ENCODE measurements at regions not wholly inside any gene's neighbourhood (a gene's known extent, or its start where the extent isn't known, plus 50 kb on each side); places are given as distances from the start of the nearest gene placed in this dataset.

GRCh38 chr18:5015213-5015612 lies 181.8 kb downstream of the AKAIN1 start:
- no peak for TF ChIP-seq CTCF (IDR thresholded peaks at IDR 0.05)
- no peak for TF ChIP-seq POLR2A (IDR thresholded peaks at IDR 0.05)
- no peak for TF ChIP-seq EP300 (IDR thresholded peaks at IDR 0.05)
- TF ChIP-seq POLR2AphosphoS5 (IDR thresholded peaks at IDR 0.05): no peak
